HL-60 (cell line): ENCODE measurements at regions not wholly inside any gene's neighbourhood (a gene's known extent, or its start where the extent isn't known, plus 50 kb on each side); places are given as distances from the start of the nearest gene placed in this dataset.

Source experiments
- DNase-seq, 2 experiments: peaks; one replicate each; pipeline ENCODE4 v3.0.0-alpha.2; 2010 to 2020; ENCODE audit warnings: low read depth in 1 of 2, low spot score in 1 of 2
- H3K27ac ChIP-seq: fragments of 250-450 bp; sonication (Bioruptor Pico); replicated peaks from 2 replicates; pipeline ENCODE4 v1.5.1; 2020; ENCODE audit warnings: mild to moderate bottlenecking, moderate library complexity
- H3K27me3 ChIP-seq: fragments of 250-450 bp; sonication (Bioruptor Pico); 2 replicates; pipeline ENCODE4 v1.5.1; 2021; ENCODE audit warnings: mild to moderate bottlenecking, moderate library complexity; ENCODE audit not compliant: insufficient read depth, poor library complexity, severe bottlenecking
- H3K4me3 ChIP-seq: replicated peaks from 2 replicates; pipeline ENCODE4 v1.5.1; 2011; ENCODE audit warnings: mild to moderate bottlenecking, control low read depth, low read length; ENCODE audit not compliant: insufficient read depth
- CTCF ChIP-seq: IDR thresholded peaks from one replicate; pipeline ENCODE4 v1.5.1; 2011; ENCODE audit warnings: low read length, control low read depth, inconsistent platforms; ENCODE audit not compliant: insufficient read depth
- GABPA ChIP-seq: IDR thresholded peaks from 2 replicates; pipeline ENCODE4 v1.6.1; 2012; ENCODE audit warnings: low read depth
- POLR2AphosphoS5 ChIP-seq: IDR thresholded peaks from 2 replicates; pipeline ENCODE4 v1.6.1; 2012; ENCODE audit warnings: low read depth
- REST ChIP-seq: IDR thresholded peaks from 2 replicates; pipeline ENCODE4 v1.6.1; 2012; ENCODE audit warnings: low read depth; ENCODE audit not compliant: insufficient replicate concordance
- SPI1 ChIP-seq: IDR thresholded peaks from 2 replicates; pipeline ENCODE4 v1.6.1; 2012; ENCODE audit warnings: low read depth, mild to moderate bottlenecking, borderline replicate concordance

- H3K27ac ChIP-seq, result no peak overlapping the region
- H3K27me3 ChIP-seq, result no peaks in the 10 kb centered on the region
- DNase-seq, result no peak
- no peak overlapping the region for H3K4me3 ChIP-seq
- TF ChIP-seq POLR2AphosphoS5 (no peak), REST (no peak), SPI1 (no peak), CTCF (no peak), GABPA (no peak)
Measured at GRCh38 chr6:23031986-23032385, 462.6 kb downstream of the HDGFL1 start.

- Histone ChIP-seq H3K27me3 (no peaks in the 10 kb centered on the region), H3K4me3 (no peak overlapping the region), H3K27ac (no peak overlapping the region)
- no peak for TF ChIP-seq POLR2AphosphoS5
- no peak for TF ChIP-seq CTCF
- TF ChIP-seq REST, result no peak
- no peak for TF ChIP-seq SPI1
- no peak for TF ChIP-seq GABPA
- DNase-seq, result no peak
Measured at GRCh38 chr6:23034926-23035325, 465.6 kb downstream of the HDGFL1 start.

GRCh38 chr6:23036406-23036983 is 467.1 kb downstream of the HDGFL1 start:
- Histone ChIP-seq H3K4me3 (no peak overlapping the region), H3K27ac (no peak overlapping the region), H3K27me3 (no peaks in the 10 kb centered on the region)
- TF ChIP-seq REST (no peak), POLR2AphosphoS5 (no peak), SPI1 (no peak), GABPA (no peak), CTCF (no peak)
- DNase-seq, result no peak
